ENCODE measurements at regions not wholly inside any gene's neighbourhood (a gene's known extent, or its start where the extent isn't known, plus 50 kb on each side); places are given as distances from the start of the nearest gene placed in this dataset.

- TF ChIP-seq CTCF (IDR thresholded peaks at IDR 0.05) = no peak
- Histone ChIP-seq H3K27me3 (no peaks in the 10 kb centered on the region), H3K27ac (no peak overlapping the region), H3K36me3 (no peaks in the 10 kb centered on the region), H3K4me1 (no peaks in the 10 kb centered on the region), H3K4me3 (no peak overlapping the region), H3K9me3 (no peaks in the 10 kb centered on the region)
- WGBS, 2 donors = 86 to 89% methylated on average over 1 of the region's 1 CpG
- DNase-seq (no peak), ATAC-seq (no peak)
- intact Hi-C loops (cut with DNase I) = no loop called here
Observed at GRCh38 chr6:121896363-121896762, 460.9 kb downstream of the GJA1 start.

- TF ChIP-seq CTCF (IDR thresholded peaks at IDR 0.05) = no peak
- WGBS, 2 donors = 91 to 95% methylated on average over 3 of the region's 3 CpGs
- Histone ChIP-seq H3K4me1 (no peaks in the 10 kb centered on the region), H3K4me3 (no peak overlapping the region), H3K36me3 (no peaks in the 10 kb centered on the region), H3K27me3 (no peaks in the 10 kb centered on the region), H3K27ac (no peak overlapping the region), H3K9me3 (no peaks in the 10 kb centered on the region)
- no peak for DNase-seq
- no peak for ATAC-seq
- intact Hi-C loops (cut with DNase I) = no loop called here
Observed at GRCh38 chr6:121896771-121897170, 461.3 kb downstream of the GJA1 start.

GRCh38 chr6:121897337-121897760 is 461.9 kb downstream of the GJA1 start:
- H3K4me1 ChIP-seq = no peaks in the 10 kb centered on the region
- no peaks in the 10 kb centered on the region for H3K36me3 ChIP-seq
- ATAC-seq (no peak), DNase-seq (no peak)
- H3K9me3 ChIP-seq = no peaks in the 10 kb centered on the region
- no peaks in the 10 kb centered on the region for H3K27me3 ChIP-seq
- intact Hi-C loops (cut with DNase I) = no loop called here
- H3K27ac ChIP-seq = no peak overlapping the region
- no peak for TF ChIP-seq CTCF (IDR thresholded peaks at IDR 0.05)
- no peak overlapping the region for H3K4me3 ChIP-seq
- 70 to 91% methylated on average over 1 of the region's 1 CpG for WGBS, 2 donors

GRCh38 chr6:121901432-121901831 is 466.0 kb downstream of the GJA1 start:
- Histone ChIP-seq H3K9me3 (peaks cover 0 to 2% (median 0%) of the 10 kb centered on the region in 11 donors), H3K4me1 (no peaks in the 10 kb centered on the region), H3K4me3 (no peak overlapping the region), H3K27ac (no peak overlapping the region), H3K27me3 (no peaks in the 10 kb centered on the region), H3K36me3 (no peaks in the 10 kb centered on the region)
- DNase-seq (no peak), ATAC-seq (no peak)
- intact Hi-C loops (cut with DNase I) = no loop called here
- TF ChIP-seq CTCF (IDR thresholded peaks at IDR 0.05) = no peak

GRCh38 chr6:121904559-121904958 is 469.1 kb downstream of the GJA1 start:
- Histone ChIP-seq H3K27me3 (no peaks in the 10 kb centered on the region), H3K9me3 (peaks cover 0 to 32% (median 13%) of the 10 kb centered on the region in 11 donors), H3K36me3 (no peaks in the 10 kb centered on the region), H3K4me1 (no peaks in the 10 kb centered on the region), H3K4me3 (no peak overlapping the region), H3K27ac (no peak overlapping the region)
- ATAC-seq (no peak), DNase-seq (no peak)
- TF ChIP-seq CTCF (IDR thresholded peaks at IDR 0.05) = no peak
- intact Hi-C loops (cut with DNase I) = no loop called here
- WGBS, 2 donors = 81 to 86% methylated on average over 4 of the region's 4 CpGs

Data from heart right ventricle (tissue), 16 donors.